D721Med (cell line): ENCODE measurements at regions not wholly inside any gene's neighbourhood (a gene's known extent, or its start where the extent isn't known, plus 50 kb on each side); places are given as distances from the start of the nearest gene placed in this dataset.

Experiments
- DNase-seq: peaks from one replicate; pipeline ENCODE4 v3.0.0; 2011; ENCODE audit warnings: low spot score; ENCODE audit not compliant: insufficient read length
- FAIRE-seq: peaks from 2 replicates; lab custom pipeline; 2011; peaks lifted over from hg19 to GRCh38; lab: Jason Lieb, UNC
- TF ChIP-seq, protein P1 (sequence below): IDR thresholded peaks from 2 replicates; pipeline ENCODE4 v1.5.1; 2012; ENCODE audit warnings: mild to moderate bottlenecking, control low read depth; ENCODE audit not compliant: insufficient read depth; ENCODE audit errors: missing control alignments

DNA sequence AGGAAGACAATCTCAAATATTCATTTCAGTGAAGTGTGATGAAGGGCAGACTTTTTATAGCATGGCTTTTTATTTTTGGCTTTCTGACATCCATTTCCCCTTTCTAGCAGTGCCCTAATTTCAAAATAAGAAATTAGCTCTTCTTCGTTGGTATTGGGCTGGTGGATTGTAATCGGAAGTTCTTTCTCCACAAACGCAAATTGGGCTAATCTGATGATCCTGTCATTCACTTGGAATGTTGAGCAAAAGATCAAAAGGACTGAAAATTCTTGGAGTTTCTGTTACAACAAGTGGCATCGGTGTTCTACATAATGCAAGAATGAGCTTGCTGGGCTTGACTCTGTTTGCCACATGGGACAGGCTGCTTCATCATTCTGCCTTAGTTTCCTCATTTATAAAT is 1182.8 kb downstream of the FLRT2 start:
- DNase-seq, result no peak
- FAIRE-seq, result no peak
- TF ChIP-seq, protein P1, sequence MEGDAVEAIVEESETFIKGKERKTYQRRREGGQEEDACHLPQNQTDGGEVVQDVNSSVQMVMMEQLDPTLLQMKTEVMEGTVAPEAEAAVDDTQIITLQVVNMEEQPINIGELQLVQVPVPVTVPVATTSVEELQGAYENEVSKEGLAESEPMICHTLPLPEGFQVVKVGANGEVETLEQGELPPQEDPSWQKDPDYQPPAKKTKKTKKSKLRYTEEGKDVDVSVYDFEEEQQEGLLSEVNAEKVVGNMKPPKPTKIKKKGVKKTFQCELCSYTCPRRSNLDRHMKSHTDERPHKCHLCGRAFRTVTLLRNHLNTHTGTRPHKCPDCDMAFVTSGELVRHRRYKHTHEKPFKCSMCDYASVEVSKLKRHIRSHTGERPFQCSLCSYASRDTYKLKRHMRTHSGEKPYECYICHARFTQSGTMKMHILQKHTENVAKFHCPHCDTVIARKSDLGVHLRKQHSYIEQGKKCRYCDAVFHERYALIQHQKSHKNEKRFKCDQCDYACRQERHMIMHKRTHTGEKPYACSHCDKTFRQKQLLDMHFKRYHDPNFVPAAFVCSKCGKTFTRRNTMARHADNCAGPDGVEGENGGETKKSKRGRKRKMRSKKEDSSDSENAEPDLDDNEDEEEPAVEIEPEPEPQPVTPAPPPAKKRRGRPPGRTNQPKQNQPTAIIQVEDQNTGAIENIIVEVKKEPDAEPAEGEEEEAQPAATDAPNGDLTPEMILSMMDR, result no peak

DNA sequence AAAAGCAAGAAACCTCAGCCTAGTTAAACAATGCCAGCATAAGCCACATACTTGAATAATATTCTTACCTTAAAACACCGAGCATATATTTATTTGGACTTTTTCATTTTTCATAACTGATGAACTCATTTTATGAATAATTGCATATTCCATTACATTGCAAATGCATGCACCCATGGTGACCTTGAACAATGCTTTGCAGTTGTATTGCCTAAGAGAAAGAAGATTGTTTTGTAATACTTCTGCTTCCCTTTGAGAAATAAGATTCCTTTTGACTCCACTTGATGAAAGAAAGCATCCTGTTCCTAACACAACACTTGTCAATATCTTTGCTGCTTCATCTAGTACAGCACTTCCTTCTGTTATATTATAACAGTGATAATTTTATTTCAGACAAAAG is 1182.2 kb downstream of the FLRT2 start:
- TF ChIP-seq, protein P1, result no peak
- FAIRE-seq, result no peak
- DNase-seq, result no peak

DNA sequence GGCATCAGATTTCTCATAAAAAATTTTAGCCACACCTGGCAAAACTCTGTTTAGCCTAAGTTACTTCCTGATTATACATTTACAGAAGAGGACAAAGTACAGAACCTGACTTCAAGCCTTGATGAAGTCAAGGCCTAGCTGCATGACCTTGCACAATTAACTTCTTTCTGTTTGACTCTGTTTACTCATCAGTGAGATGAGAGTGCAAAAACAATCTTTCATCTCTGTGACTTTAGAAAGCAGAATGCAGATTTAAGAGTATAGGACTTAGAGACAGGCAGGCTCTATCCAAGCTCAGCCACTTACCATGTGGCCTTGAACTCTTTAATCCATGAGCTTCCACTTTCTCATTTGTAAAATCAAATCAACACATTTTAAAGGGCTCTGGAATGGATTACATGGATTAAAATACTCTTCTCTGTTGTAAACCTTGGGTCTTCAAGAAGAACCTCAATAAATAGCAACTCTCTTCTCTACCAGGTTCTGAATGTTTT is 1178.9 kb downstream of the FLRT2 start:
- DNase-seq, result no peak
- TF ChIP-seq, protein P1, result no peak
- no peak for FAIRE-seq

DNA sequence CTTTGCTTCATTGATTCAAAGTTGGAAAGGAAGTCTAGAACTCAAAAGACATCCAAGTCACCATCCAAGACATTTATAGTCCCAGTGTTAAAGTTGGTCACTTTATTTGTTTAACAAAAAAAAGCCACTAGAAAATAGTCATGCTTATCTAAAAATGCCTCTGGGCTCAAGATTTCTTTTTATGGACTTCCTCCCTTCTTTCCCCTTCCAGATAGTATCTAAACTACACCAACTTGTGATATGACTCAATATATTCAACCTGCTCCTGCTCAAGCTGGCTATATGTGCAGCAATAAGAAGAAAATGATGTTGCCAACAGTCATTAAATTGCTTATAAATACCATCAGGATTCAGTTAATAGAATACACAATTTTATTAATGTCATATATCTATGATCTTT is 1177.1 kb downstream of the FLRT2 start:
- FAIRE-seq (no peak), DNase-seq (no peak)
- TF ChIP-seq, protein P1, result no peak

DNA sequence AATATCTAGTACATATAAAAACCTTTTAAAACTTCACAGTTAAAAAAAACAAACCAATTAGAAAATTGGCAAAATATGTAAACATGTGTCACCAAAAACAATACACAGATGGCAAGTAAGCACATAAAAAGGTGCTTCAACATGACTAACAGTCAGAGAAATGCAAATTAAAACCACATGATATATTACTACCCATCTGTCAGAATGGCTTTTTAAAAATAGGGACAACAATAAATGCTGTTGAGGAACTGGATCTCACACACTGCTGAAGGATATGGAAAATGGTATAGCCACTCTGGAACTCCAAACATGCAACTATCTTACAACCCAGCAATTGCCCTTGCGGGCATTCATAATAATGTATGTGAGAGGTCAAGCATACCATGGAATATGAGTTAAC is 1153.6 kb downstream of the FLRT2 start:
- TF ChIP-seq, protein P1, result no peak
- DNase-seq (no peak), FAIRE-seq (no peak)

DNA sequence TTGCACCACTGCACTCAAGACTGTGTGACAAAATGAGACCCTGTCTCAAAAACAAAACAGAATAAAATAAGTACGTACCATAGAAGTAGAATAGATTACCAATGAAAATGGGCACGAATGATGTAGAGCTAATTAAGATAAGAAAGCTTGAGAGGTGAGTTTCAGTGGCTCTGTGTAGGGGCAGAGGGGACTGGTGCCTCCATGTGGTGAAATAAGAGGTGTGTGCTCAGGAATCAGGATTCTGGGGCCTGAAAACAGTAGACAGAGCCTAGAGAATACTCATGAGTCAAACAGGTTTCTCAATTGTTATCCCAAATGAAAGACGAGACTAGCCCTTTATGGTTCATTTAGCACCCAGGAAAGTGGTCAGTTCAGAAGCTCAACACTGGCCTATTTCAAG is 1145.1 kb downstream of the FLRT2 start:
- TF ChIP-seq, protein P1, result no peak
- DNase-seq (no peak), FAIRE-seq (no peak)

DNA sequence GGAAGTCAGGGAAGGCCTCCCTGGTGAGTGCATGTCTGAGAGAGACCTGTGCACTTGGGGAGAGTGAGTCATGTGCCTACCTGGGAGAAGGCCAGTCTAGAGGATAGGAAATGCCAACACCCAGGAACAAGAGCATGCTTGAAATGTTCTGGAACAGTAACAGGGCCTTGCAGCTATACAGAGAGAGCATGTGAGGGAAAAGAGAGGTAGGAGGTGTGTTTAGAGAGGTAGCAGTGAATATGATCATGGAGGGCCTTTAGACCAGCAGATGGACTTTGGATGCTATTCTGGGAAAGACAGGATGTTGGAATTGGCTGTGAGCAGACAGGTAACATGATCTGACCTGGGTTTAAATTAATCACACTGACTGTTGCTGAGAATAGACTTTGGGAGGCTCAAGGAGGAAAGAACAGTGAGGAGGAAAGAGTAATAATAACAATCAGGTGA is 1143.6 kb downstream of the FLRT2 start:
- DNase-seq (no peak), FAIRE-seq (no peak)
- TF ChIP-seq, protein P1, result no peak
